ENCODE measurements at regions not wholly inside any gene's neighbourhood (a gene's known extent, or its start where the extent isn't known, plus 50 kb on each side); places are given as distances from the start of the nearest gene placed in this dataset.

DNA sequence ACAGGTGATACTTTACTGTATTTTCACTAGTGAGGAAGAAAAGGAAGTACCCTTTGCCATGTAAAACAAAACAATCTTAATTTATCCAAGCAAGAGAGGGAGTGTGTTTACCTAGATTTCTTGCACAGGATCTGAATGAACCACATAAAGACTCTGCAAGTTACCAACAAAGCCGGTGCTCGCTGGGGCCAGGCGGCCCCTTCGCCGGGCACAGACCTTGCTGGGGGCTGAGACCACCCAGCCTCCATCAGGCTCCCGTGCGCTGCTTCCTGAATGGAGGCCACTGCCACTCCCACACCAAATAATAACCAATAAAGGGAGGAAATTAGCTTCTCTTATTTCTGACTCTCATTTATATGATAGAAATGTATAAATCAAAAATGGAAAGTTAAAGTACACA is 625.0 kb upstream of the ADARB2 start:
- POLR2A ChIA-PET: no interaction called here
- Mint-ChIP-seq H3K27ac (peak overlapping the region; percentile 4; the same call in 1 of the 2 replicates), H3K4me1 (peaks cover 22% of the 10 kb centered on the region), H3K9me3 (no peaks in the 10 kb centered on the region), H3K36me3 (no peaks in the 10 kb centered on the region), H3K27me3 (ENCODE audit: low read depth) (no peaks in the 10 kb centered on the region; the same call in 1 of the 2 replicates), H3K4me3 (no peak overlapping the region)
- CTCF ChIA-PET: no interaction called here
- no peak for DNase-seq (ENCODE audit: low spot score)
- no peak for ATAC-seq
- TF ChIP-seq PRRX2 (CRISPR knock-in tag; IDR thresholded peaks at IDR 0.05) (no peak), USF2 (CRISPR knock-in tag; IDR thresholded peaks at IDR 0.05) (no peak), MYBL2 (CRISPR knock-in tag; IDR thresholded peaks at IDR 0.05) (no peak), GRHL2 (CRISPR knock-in tag; IDR thresholded peaks at IDR 0.05; ENCODE audit: insufficient replicate concordance, severe bottlenecking) (no peak), TEAD4 (CRISPR knock-in tag; IDR thresholded peaks at IDR 0.05) (no peak), IRF2 (CRISPR knock-in tag; IDR thresholded peaks at IDR 0.05; ENCODE audit: borderline replicate concordance, low read depth) (no peak), GABPB1 (CRISPR knock-in tag; IDR thresholded peaks at IDR 0.05) (no peak), TCF7 (CRISPR knock-in tag; IDR thresholded peaks at IDR 0.05; ENCODE audit: low read depth) (no peak), ZNF263 (CRISPR knock-in tag; IDR thresholded peaks at IDR 0.05; ENCODE audit: low read depth) (no peak), OVOL2 (CRISPR knock-in tag; IDR thresholded peaks at IDR 0.05; ENCODE audit: borderline replicate concordance) (no peak), ATF2 (CRISPR knock-in tag; IDR thresholded peaks at IDR 0.05; ENCODE audit: borderline replicate concordance, low read depth) (no peak)
- TF ChIP-seq, protein P1, sequence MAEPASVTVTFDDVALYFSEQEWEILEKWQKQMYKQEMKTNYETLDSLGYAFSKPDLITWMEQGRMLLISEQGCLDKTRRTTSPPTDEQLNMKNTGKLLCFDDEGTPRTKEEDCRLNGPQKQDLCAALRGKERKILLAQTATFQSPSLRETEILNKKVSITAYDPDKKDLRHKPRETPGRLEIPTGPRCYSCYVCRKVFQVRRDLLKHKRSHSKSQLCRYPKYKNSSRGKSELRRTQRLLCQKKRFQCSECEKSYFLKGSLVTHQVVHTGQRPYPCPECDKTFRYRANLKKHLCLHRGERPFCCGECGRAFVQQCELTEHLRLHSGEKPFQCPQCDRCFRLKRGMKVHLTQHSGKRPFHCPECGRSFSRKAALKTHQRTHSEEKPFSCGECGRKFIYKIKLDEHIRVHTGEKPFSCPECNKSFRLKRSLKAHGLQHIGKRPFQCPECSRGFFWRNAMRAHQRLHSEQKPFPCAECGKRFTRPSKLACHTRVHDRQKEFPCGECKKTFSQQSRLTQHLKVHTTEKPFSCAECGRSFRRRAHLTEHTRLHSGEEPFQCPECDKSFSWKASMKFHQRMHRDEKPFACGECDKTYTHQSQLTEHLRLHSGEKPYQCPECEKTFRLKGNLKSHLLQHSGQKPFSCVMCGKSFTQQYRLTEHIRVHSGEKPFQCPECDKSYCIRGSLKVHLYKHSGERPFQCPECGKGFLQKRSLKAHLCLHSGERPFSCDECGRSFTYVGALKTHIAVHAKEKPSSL (CRISPR knock-in tag; conservative IDR thresholded peaks at IDR 0.05): no peak
- TF ChIP-seq, protein P2, sequence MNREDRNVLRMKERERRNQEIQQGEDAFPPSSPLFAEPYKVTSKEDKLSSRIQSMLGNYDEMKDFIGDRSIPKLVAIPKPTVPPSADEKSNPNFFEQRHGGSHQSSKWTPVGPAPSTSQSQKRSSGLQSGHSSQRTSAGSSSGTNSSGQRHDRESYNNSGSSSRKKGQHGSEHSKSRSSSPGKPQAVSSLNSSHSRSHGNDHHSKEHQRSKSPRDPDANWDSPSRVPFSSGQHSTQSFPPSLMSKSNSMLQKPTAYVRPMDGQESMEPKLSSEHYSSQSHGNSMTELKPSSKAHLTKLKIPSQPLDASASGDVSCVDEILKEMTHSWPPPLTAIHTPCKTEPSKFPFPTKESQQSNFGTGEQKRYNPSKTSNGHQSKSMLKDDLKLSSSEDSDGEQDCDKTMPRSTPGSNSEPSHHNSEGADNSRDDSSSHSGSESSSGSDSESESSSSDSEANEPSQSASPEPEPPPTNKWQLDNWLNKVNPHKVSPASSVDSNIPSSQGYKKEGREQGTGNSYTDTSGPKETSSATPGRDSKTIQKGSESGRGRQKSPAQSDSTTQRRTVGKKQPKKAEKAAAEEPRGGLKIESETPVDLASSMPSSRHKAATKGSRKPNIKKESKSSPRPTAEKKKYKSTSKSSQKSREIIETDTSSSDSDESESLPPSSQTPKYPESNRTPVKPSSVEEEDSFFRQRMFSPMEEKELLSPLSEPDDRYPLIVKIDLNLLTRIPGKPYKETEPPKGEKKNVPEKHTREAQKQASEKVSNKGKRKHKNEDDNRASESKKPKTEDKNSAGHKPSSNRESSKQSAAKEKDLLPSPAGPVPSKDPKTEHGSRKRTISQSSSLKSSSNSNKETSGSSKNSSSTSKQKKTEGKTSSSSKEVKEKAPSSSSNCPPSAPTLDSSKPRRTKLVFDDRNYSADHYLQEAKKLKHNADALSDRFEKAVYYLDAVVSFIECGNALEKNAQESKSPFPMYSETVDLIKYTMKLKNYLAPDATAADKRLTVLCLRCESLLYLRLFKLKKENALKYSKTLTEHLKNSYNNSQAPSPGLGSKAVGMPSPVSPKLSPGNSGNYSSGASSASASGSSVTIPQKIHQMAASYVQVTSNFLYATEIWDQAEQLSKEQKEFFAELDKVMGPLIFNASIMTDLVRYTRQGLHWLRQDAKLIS (CRISPR knock-in tag; IDR thresholded peaks at IDR 0.05; ENCODE audit: borderline replicate concordance): no peak
- TF ChIP-seq, protein P3, sequence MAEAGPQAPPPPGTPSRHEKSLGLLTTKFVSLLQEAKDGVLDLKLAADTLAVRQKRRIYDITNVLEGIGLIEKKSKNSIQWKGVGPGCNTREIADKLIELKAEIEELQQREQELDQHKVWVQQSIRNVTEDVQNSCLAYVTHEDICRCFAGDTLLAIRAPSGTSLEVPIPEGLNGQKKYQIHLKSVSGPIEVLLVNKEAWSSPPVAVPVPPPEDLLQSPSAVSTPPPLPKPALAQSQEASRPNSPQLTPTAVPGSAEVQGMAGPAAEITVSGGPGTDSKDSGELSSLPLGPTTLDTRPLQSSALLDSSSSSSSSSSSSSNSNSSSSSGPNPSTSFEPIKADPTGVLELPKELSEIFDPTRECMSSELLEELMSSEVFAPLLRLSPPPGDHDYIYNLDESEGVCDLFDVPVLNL (CRISPR knock-in tag; IDR thresholded peaks at IDR 0.05; ENCODE audit: borderline replicate concordance, low read depth): no peak

DNA sequence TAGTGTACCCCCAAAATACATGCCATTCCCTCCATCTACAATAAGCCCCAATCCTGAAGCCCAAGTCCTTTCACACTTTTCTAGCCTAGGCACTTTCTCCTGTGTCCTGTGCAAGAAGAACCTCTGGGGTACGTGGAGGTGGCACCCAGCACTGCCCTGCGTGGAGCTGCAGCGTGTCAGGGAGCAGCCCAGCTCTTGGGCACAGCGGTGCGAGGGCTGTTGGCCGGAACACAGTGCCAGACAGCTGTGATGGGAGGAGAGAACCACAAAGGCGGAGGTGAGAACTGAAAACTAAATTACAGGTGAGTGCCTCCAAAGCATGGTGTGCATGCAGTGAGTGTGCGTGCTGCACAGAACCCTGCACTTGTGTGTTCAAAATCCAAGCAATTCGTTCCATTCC is 621.3 kb upstream of the ADARB2 start:
- DNase-seq (ENCODE audit: low spot score): no peak
- H3K9me3 Mint-ChIP-seq: no peaks in the 10 kb centered on the region
- H3K27ac Mint-ChIP-seq: no peak overlapping the region
- TF ChIP-seq, protein P4, sequence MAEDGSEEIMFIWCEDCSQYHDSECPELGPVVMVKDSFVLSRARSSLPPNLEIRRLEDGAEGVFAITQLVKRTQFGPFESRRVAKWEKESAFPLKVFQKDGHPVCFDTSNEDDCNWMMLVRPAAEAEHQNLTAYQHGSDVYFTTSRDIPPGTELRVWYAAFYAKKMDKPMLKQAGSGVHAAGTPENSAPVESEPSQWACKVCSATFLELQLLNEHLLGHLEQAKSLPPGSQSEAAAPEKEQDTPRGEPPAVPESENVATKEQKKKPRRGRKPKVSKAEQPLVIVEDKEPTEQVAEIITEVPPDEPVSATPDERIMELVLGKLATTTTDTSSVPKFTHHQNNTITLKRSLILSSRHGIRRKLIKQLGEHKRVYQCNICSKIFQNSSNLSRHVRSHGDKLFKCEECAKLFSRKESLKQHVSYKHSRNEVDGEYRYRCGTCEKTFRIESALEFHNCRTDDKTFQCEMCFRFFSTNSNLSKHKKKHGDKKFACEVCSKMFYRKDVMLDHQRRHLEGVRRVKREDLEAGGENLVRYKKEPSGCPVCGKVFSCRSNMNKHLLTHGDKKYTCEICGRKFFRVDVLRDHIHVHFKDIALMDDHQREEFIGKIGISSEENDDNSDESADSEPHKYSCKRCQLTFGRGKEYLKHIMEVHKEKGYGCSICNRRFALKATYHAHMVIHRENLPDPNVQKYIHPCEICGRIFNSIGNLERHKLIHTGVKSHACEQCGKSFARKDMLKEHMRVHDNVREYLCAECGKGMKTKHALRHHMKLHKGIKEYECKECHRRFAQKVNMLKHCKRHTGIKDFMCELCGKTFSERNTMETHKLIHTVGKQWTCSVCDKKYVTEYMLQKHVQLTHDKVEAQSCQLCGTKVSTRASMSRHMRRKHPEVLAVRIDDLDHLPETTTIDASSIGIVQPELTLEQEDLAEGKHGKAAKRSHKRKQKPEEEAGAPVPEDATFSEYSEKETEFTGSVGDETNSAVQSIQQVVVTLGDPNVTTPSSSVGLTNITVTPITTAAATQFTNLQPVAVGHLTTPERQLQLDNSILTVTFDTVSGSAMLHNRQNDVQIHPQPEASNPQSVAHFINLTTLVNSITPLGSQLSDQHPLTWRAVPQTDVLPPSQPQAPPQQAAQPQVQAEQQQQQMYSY (CRISPR knock-in tag; IDR thresholded peaks at IDR 0.05): no peak
- TF ChIP-seq AR (CRISPR knock-in tag; IDR thresholded peaks at IDR 0.05): no peak
- TF ChIP-seq MAX (CRISPR knock-in tag; IDR thresholded peaks at IDR 0.05): no peak
- H3K27me3 Mint-ChIP-seq (ENCODE audit: low read depth): no peaks in the 10 kb centered on the region; the same call in 1 of the 2 replicates
- H3K4me3 Mint-ChIP-seq: no peak overlapping the region
- H3K36me3 Mint-ChIP-seq: no peaks in the 10 kb centered on the region
- peaks cover 14% of the 10 kb centered on the region for H3K4me1 Mint-ChIP-seq
- CTCF ChIA-PET: no interaction called here
- POLR2A ChIA-PET: no interaction called here
- no peak for ATAC-seq
